ENCODE measurements at regions not wholly inside any gene's neighbourhood (a gene's known extent, or its start where the extent isn't known, plus 50 kb on each side); places are given as distances from the start of the nearest gene placed in this dataset.

- Histone ChIP-seq H3K9me3 (no peaks in the 10 kb centered on the region), H3K27me3 (peaks cover 96% of the 10 kb centered on the region), H3K4me1 (ENCODE audit: control insufficient read depth in 1 of 2, insufficient read depth in 1 of 2, low read depth in 1 of 2, low read length in 1 of 2) (no peaks in the 10 kb centered on the region), H3K27ac (no peak overlapping the region), H3K36me3 (no peaks in the 10 kb centered on the region), H3K4me3 (ENCODE audit: low read depth in 1 of 2, low read length in 1 of 2) (no peak overlapping the region)
- TF ChIP-seq CTCF (IDR thresholded peaks at IDR 0.05): no peak
Observed at GRCh38 chr11:69985641-69986439, 92.3 kb upstream of the ANO1 start.

- Histone ChIP-seq H3K9me3 (no peaks in the 10 kb centered on the region), H3K4me3 (ENCODE audit: low read depth in 1 of 2, low read length in 1 of 2) (no peak overlapping the region), H3K36me3 (no peaks in the 10 kb centered on the region), H3K27me3 (peaks cover 98% of the 10 kb centered on the region), H3K4me1 (ENCODE audit: control insufficient read depth in 1 of 2, insufficient read depth in 1 of 2, low read depth in 1 of 2, low read length in 1 of 2) (no peaks in the 10 kb centered on the region), H3K27ac (no peak overlapping the region)
- no peak for TF ChIP-seq CTCF (IDR thresholded peaks at IDR 0.05)
Observed at GRCh38 chr11:69986440-69986787, 91.7 kb upstream of the ANO1 start.

GRCh38 chr11:69986830-69987229 is 91.3 kb upstream of the ANO1 start:
- H3K36me3 ChIP-seq: no peaks in the 10 kb centered on the region
- H3K9me3 ChIP-seq: no peaks in the 10 kb centered on the region
- no peak for TF ChIP-seq CTCF (IDR thresholded peaks at IDR 0.05)
- H3K27me3 ChIP-seq: peaks cover 98% of the 10 kb centered on the region
- no peak overlapping the region for H3K27ac ChIP-seq
- H3K4me3 ChIP-seq (ENCODE audit: low read depth in 1 of 2, low read length in 1 of 2): no peak overlapping the region
- no peaks in the 10 kb centered on the region for H3K4me1 ChIP-seq (ENCODE audit: control insufficient read depth in 1 of 2, insufficient read depth in 1 of 2, low read depth in 1 of 2, low read length in 1 of 2)

- Histone ChIP-seq H3K4me1 (ENCODE audit: control insufficient read depth in 1 of 2, insufficient read depth in 1 of 2, low read depth in 1 of 2, low read length in 1 of 2) (no peaks in the 10 kb centered on the region), H3K4me3 (ENCODE audit: low read depth in 1 of 2, low read length in 1 of 2) (no peak overlapping the region), H3K36me3 (no peaks in the 10 kb centered on the region), H3K27ac (no peak overlapping the region), H3K27me3 (peaks cover 48% of the 10 kb centered on the region), H3K9me3 (no peaks in the 10 kb centered on the region)
- no peak for TF ChIP-seq CTCF (IDR thresholded peaks at IDR 0.05)
Observed at GRCh38 chr11:69992026-69992425, 86.1 kb upstream of the ANO1 start.

GRCh38 chr11:69992943-69993694 is 85.0 kb upstream of the ANO1 start:
- Histone ChIP-seq H3K36me3 (no peaks in the 10 kb centered on the region), H3K9me3 (no peaks in the 10 kb centered on the region), H3K27ac (no peak overlapping the region), H3K4me3 (ENCODE audit: low read depth in 1 of 2, low read length in 1 of 2) (no peak overlapping the region), H3K27me3 (peaks cover 37% of the 10 kb centered on the region), H3K4me1 (ENCODE audit: control insufficient read depth in 1 of 2, insufficient read depth in 1 of 2, low read depth in 1 of 2, low read length in 1 of 2) (no peaks in the 10 kb centered on the region)
- no peak for TF ChIP-seq CTCF (IDR thresholded peaks at IDR 0.05)
